GM12878 (cell line): ENCODE measurements at regions not wholly inside any gene's neighbourhood (a gene's known extent, or its start where the extent isn't known, plus 50 kb on each side); places are given as distances from the start of the nearest gene placed in this dataset.

Experiments used
- ATAC-seq: fragments of 200-7000 bp; cut with Tn5 transposase; 3 replicates; pipeline ENCODE4 v1.9.1; 2020; ENCODE audit warnings: mild to moderate bottlenecking, moderate library complexity
- BruUV-seq: library from RNA; stranded (reverse); fragments of 400-500 nt; replicated peaks from 2 replicates; lab custom pipeline; 2021; lab: Mats Ljungman, UMichigan
- CTCF ChIA-PET: fragments of 300-600 bp; sonication (Branson Sonifier 250); formaldehyde crosslinking; extraction: SDS; loops from one replicate; lab custom pipeline; 2021; ENCODE audit warnings: inconsistent platforms; lab: Yijun Ruan, JAX
- POLR2A ChIA-PET: fragments of 350-600 bp; formaldehyde crosslinking; extraction: SDS; loops from one replicate; lab custom pipeline; 2021; ENCODE audit warnings: inconsistent platforms; lab: Charles Lee
- RAD21 ChIA-PET: fragments of 300-600 bp; sonication (Branson Sonifier 250); formaldehyde crosslinking; loops from one replicate; lab custom pipeline; 2023; ENCODE audit warnings: antibody characterized with exemption; ENCODE audit not compliant: unreplicated experiment; lab: Charles Lee
- SMC1A ChIA-PET: fragments of 300-600 bp; sonication (Branson Sonifier 250); formaldehyde crosslinking; loops from one replicate; lab custom pipeline; 2023; ENCODE audit not compliant: unreplicated experiment, uncharacterized antibody; lab: Charles Lee
- DNase-seq: peaks from one replicate; pipeline ENCODE4 v3.0.0-alpha.2; 2011; ENCODE audit warnings: low read depth, low spot score
- FAIRE-seq: peaks from 3 replicates; lab custom pipeline; 2011; peaks lifted over from hg19 to GRCh38; lab: Jason Lieb, UNC
- H2AFZ ChIP-seq: 2 replicates; pipeline ENCODE4 v1.6.0; 2011; ENCODE audit warnings: low read depth, low read length, control low read depth; ENCODE audit not compliant: control insufficient read depth
- H3K27ac ChIP-seq: 2 replicates; pipeline ENCODE4 v1.5.1; 2011; ENCODE audit warnings: control low read depth; ENCODE audit not compliant: control insufficient read depth, insufficient read depth
- H3K27me3 ChIP-seq, 2 experiments: replicated peaks in 1 of 2; 2 replicates each; pipeline versions ENCODE4 v1.6.0 to v1.6.1; 2011; ENCODE audit warnings: low read length in 1 of 2; ENCODE audit not compliant: control insufficient read depth in 2 of 2, insufficient read depth in 2 of 2
- H3K36me3 ChIP-seq, 2 experiments: 2 replicates each; pipeline ENCODE4 v1.5.1; 2011; ENCODE audit warnings: low read length in 1 of 2; ENCODE audit not compliant: control insufficient read depth in 2 of 2, insufficient read depth in 2 of 2
- H3K4me1 ChIP-seq: 2 replicates; pipeline ENCODE4 v1.6.1; 2011; ENCODE audit warnings: mild to moderate bottlenecking, low read length, moderate library complexity, mixed read lengths; ENCODE audit not compliant: control insufficient read depth, insufficient read depth
- H3K4me2 ChIP-seq: 2 replicates; pipeline ENCODE4 v1.6.0; 2011; ENCODE audit warnings: control low read depth; ENCODE audit not compliant: control insufficient read depth, insufficient read depth
- H3K4me3 ChIP-seq: fragments of 200-600 bp; sonication (generic); 2 replicates; pipeline ENCODE4 v1.5.1; 2016
- H3K79me2 ChIP-seq: 2 replicates; pipeline ENCODE4 v1.6.0; 2011; ENCODE audit warnings: low read length; ENCODE audit not compliant: control insufficient read depth, insufficient read depth
- H3K9ac ChIP-seq: 2 replicates; pipeline ENCODE4 v1.8.0; 2011; ENCODE audit warnings: low read length, control low read depth, mixed read lengths; ENCODE audit not compliant: control insufficient read depth, insufficient read depth
- H3K9me3 ChIP-seq: replicated peaks from 3 replicates; pipeline ENCODE4 v1.5.1; 2011; ENCODE audit warnings: mild to moderate bottlenecking, low read length; ENCODE audit not compliant: control insufficient read depth, insufficient read depth
- H4K20me1 ChIP-seq: 2 replicates; pipeline ENCODE4 v1.6.0; 2011; ENCODE audit not compliant: control insufficient read depth, insufficient read depth
- BHLHE40 ChIP-seq, 2 experiments: fragments of 450-650 bp in 1 of 2; IDR thresholded peaks; 2 replicates each; pipeline ENCODE4 v1.6.1; 2011 to 2017; ENCODE audit warnings: low read depth in 2 of 2, borderline replicate concordance in 1 of 2, improper control_type of control experiment in 1 of 2, low read length in 1 of 2, mild to moderate bottlenecking in 1 of 2
- CBFB ChIP-seq: IDR thresholded peaks from 2 replicates; pipeline ENCODE4 v1.6.1; 2016; ENCODE audit warnings: antibody characterized with exemption, low read depth
- CREM ChIP-seq: IDR thresholded peaks from 2 replicates; pipeline ENCODE4 v1.6.1; 2014; ENCODE audit warnings: antibody characterized with exemption, low read depth
- HDAC2 ChIP-seq: fragments of 200-600 bp; sonication (generic); IDR thresholded peaks from 2 replicates; pipeline ENCODE4 v1.6.1; 2017
- JUNB ChIP-seq: IDR thresholded peaks from 2 replicates; pipeline ENCODE4 v1.6.1; 2016; ENCODE audit warnings: antibody characterized with exemption, mild to moderate bottlenecking
- MTA2 ChIP-seq: fragments of 450-650 bp; IDR thresholded peaks from 2 replicates; pipeline ENCODE4 v1.6.1; 2016; ENCODE audit warnings: low read depth, mild to moderate bottlenecking, moderate library complexity
- NR2F1 ChIP-seq: fragments of 450-650 bp; conservative IDR thresholded peaks from 2 replicates; pipeline ENCODE4 v1.6.1; 2017; ENCODE audit warnings: mild to moderate bottlenecking
- YBX1 ChIP-seq: fragments of 450-650 bp; IDR thresholded peaks from 2 replicates; pipeline ENCODE4 v1.6.1; 2016; ENCODE audit warnings: antibody characterized with exemption
- ZNF687 ChIP-seq: fragments of 450-650 bp; IDR thresholded peaks from 2 replicates; pipeline ENCODE4 v1.6.1; 2017; ENCODE audit warnings: mild to moderate bottlenecking, moderate library complexity
- WGBS: methylation state at CpG from one replicate; pipeline ENCODE4 v1.1.6; 2016; ENCODE audit warnings: low lambda C conversion rate; ENCODE audit not compliant: insufficient replicate concordance, insufficient coverage; ENCODE audit errors: missing lambda C conversion rate; 5-methylcytosine and 5-hydroxymethylcytosine counted together
- in situ Hi-C: fragments of 300-500 bp; cut with MboI; formaldehyde crosslinking; loops from 9 replicates; pipeline ENCODE4 v1.14.3; 2018; ENCODE audit warnings: mixed read lengths
- intact Hi-C: fragments of 100-400 bp; cut with micrococcal nuclease; formaldehyde crosslinking; loops from one replicate; pipeline ENCODE4 v1.14.2; 2022; ENCODE audit not compliant: unreplicated experiment
- TF ChIP-seq, protein P1 (sequence below): fragments of 450-650 bp; formaldehyde crosslinking; IDR thresholded peaks from 2 replicates; pipeline ENCODE4 v1.4.0; 2022; ENCODE audit warnings: mild to moderate bottlenecking, moderate library complexity
- TF ChIP-seq, protein P2 (sequence below): fragments of 450-650 bp; IDR thresholded peaks from 2 replicates; pipeline ENCODE4 v1.6.1; 2017; ENCODE audit warnings: low read depth, mild to moderate bottlenecking, moderate library complexity

DNA sequence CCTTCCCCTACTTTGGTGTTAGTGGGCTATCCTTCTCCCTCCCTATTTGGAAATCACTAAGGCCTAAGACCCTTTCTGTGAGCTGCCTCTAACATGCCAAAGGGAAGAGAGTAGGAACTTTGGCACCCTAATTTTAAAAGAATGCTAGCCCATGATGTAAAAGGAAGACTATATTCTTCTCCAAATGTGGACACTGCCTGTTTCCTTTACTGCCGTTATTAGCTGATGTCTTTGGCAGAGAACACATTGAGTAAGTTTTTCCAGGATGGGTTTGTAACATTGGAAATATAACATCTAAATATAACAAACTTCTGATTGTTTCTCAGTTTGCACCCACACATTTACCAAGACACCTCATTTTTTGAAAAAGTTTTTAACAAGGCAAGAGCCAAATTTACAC lies 56.9 kb upstream of the TNKS2 start (continued):
- TF ChIP-seq CBFB = no peak

DNA sequence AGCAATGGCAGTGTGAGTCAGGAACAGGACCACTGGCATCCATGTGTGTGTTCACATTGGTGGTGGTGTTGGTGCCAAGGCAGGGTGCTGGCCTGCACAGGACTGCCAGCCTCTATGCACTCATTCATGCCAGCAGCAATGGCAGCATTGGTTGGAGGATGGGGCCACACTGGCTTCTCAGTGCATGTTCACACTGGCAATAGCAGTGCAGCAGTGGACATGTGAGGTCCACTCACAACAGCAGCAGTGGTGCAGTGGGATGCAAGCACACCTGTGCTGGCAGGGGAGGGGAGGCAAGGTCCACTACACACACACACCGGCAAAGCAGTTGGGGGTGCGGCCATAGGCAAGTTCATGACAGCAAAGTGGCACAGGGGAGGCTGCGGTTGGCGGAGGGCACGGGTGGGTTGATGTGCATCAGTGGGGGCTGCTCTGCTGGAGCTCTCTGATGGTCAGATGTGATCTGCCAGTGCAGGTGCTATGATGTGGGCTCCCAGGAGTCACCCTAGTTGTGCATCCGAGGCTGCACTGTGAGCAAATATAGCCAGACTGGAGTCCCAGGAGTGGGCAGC lies 57.8 kb upstream of the TNKS2 start:
- H3K9me3 ChIP-seq = no peaks in the 10 kb centered on the region
- ChIA-PET RAD21 (no interaction called here), SMC1A (no interaction called here), POLR2A (no interaction called here), CTCF (no interaction called here)
- no peaks in the 10 kb centered on the region for H3K79me2 ChIP-seq
- H4K20me1 ChIP-seq = no peaks in the 10 kb centered on the region
- intact Hi-C loops = no loop called here
- DNase-seq (no peak), ATAC-seq (no peak), FAIRE-seq (no peak)
- no peak overlapping the region for H3K4me3 ChIP-seq
- H3K4me1 ChIP-seq = no peaks in the 10 kb centered on the region
- H3K27me3 ChIP-seq = no peaks in the 10 kb centered on the region; a peak in 3 of 4 replicates
- BruUV-seq = no TSS peak
- WGBS = 59% methylated on average over 6 of the region's 6 CpGs
- H3K36me3 ChIP-seq = no peaks in the 10 kb centered on the region
- no peak overlapping the region for H3K4me2 ChIP-seq
- H3K27ac ChIP-seq = no peak overlapping the region
- in situ Hi-C loops = no loop called here
- H3K9ac ChIP-seq = no peak overlapping the region
- H2AFZ ChIP-seq = no peak overlapping the region
- TF ChIP-seq YBX1 (no peak), HDAC2 (no peak), ZNF687 (no peak), MTA2 (no peak), NR2F1 (no peak), BHLHE40 (IDR thresholded peaks at IDR 0.05; ENCODE audit: borderline replicate concordance in 1 of 2, low read depth in 2 of 2, low read length in 1 of 2) (no peak), JUNB (no peak), CREM (no peak)
- TF ChIP-seq, protein P1, sequence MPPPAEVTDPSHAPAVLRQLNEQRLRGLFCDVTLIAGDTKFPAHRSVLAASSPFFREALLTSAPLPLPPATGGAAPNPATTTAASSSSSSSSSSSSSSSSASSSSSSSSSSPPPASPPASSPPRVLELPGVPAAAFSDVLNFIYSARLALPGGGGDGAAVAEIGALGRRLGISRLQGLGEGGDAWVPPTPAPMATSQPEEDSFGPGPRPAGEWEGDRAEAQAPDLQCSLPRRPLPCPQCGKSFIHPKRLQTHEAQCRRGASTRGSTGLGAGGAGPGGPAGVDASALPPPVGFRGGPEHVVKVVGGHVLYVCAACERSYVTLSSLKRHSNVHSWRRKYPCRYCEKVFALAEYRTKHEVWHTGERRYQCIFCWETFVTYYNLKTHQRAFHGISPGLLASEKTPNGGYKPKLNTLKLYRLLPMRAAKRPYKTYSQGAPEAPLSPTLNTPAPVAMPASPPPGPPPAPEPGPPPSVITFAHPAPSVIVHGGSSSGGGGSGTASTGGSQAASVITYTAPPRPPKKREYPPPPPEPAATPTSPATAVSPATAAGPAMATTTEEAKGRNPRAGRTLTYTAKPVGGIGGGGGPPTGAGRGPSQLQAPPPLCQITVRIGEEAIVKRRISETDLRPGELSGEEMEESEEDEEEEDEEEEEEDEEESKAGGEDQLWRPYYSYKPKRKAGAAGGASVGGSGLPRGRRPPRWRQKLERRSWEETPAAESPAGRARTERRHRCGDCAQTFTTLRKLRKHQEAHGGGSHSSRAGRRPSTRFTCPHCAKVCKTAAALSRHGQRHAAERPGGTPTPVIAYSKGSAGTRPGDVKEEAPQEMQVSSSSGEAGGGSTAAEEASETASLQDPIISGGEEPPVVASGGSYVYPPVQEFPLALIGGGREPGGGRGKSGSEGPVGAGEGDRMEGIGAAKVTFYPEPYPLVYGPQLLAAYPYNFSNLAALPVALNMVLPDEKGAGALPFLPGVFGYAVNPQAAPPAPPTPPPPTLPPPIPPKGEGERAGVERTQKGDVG (CRISPR knock-in tag) = no peak
- TF ChIP-seq, protein P2, sequence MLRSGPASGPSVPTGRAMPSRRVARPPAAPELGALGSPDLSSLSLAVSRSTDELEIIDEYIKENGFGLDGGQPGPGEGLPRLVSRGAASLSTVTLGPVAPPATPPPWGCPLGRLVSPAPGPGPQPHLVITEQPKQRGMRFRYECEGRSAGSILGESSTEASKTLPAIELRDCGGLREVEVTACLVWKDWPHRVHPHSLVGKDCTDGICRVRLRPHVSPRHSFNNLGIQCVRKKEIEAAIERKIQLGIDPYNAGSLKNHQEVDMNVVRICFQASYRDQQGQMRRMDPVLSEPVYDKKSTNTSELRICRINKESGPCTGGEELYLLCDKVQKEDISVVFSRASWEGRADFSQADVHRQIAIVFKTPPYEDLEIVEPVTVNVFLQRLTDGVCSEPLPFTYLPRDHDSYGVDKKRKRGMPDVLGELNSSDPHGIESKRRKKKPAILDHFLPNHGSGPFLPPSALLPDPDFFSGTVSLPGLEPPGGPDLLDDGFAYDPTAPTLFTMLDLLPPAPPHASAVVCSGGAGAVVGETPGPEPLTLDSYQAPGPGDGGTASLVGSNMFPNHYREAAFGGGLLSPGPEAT = no peak
